GM13977 (cell line): ENCODE measurements at regions not wholly inside any gene's neighbourhood (a gene's known extent, or its start where the extent isn't known, plus 50 kb on each side); places are given as distances from the start of the nearest gene placed in this dataset.

Experiments used
- DNase-seq: peaks from one replicate; pipeline ENCODE4 v3.0.0; 2012; ENCODE audit warnings: low spot score
- in situ Hi-C: fragments of 300-500 bp; cut with MboI; formaldehyde crosslinking; loops from one replicate; pipeline ENCODE4 v1.12.0; 2022; ENCODE audit warnings: low sequenced_read_pairs, low pct_unique_long_range_greater_than_20kb, mixed read lengths, inconsistent platforms; ENCODE audit not compliant: unreplicated experiment
- TF ChIP-seq, protein P1 (sequence below): IDR thresholded peaks from 2 replicates; pipeline ENCODE4 v1.5.1; 2012; ENCODE audit warnings: mild to moderate bottlenecking, control low read depth; ENCODE audit not compliant: insufficient read depth; ENCODE audit errors: extremely low read depth, missing control alignments

DNA sequence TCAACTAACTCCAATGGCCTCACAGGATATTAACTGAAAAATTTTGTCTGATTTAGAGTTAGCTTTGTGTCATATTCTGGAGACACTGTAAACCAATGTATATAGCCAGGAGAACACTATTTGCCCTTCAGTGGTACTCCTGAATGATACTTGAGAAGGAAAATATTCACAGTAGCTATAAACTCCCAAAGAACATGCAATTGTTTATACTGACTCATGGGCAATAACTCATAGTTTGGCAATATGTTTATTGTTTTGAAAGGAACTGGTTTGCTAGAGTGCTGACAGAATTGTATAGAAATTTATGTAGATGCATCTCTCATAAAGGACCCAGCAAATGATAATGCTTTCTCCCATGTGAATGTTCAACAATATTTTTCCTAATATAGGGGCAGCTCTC is 537.6 kb downstream of the PLOD2 start:
- in situ Hi-C loops, result no loop called here
- no peak for DNase-seq
- TF ChIP-seq, protein P1, sequence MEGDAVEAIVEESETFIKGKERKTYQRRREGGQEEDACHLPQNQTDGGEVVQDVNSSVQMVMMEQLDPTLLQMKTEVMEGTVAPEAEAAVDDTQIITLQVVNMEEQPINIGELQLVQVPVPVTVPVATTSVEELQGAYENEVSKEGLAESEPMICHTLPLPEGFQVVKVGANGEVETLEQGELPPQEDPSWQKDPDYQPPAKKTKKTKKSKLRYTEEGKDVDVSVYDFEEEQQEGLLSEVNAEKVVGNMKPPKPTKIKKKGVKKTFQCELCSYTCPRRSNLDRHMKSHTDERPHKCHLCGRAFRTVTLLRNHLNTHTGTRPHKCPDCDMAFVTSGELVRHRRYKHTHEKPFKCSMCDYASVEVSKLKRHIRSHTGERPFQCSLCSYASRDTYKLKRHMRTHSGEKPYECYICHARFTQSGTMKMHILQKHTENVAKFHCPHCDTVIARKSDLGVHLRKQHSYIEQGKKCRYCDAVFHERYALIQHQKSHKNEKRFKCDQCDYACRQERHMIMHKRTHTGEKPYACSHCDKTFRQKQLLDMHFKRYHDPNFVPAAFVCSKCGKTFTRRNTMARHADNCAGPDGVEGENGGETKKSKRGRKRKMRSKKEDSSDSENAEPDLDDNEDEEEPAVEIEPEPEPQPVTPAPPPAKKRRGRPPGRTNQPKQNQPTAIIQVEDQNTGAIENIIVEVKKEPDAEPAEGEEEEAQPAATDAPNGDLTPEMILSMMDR, result no peak

DNA sequence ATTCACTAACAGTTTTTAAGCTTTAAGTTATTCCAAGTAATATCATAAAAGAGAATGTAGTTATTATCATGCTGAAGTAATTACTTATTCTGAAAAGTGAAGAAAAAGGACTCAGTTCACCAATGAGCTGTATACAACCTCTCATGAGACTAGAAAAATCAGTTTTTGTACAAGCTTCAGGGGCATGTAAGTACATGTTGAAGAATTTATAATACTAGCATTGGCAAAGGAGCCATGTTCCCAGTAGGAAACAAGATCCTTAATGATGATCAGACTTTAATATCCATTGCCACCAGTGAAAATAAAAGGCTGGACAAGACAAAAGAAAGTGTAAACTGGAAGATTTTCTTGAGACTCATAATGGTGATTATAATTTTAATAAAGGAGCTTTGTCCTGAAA is 532.8 kb downstream of the PLOD2 start:
- in situ Hi-C loops, result no loop called here
- TF ChIP-seq, protein P1, result no peak
- DNase-seq, result no peak

DNA sequence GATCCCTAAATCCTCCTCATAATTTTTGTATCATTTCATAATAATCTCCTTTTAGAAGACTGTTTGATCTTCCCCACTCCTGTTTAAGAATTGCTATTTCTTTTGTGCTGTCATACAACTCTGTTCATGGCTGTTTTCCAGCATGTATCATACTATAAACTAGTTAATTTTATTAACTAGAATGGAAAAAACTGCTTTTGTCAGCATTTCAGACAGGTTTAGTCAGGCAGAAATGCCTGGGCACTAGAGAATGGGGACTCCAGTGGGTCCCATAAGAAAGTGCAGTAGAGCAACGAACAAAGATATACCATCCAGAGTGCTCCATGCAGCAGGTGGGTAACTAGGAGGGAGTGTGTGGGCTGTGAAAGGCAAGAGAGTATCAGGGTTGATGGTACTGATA is 523.9 kb downstream of the PLOD2 start:
- no peak for DNase-seq
- TF ChIP-seq, protein P1, result no peak
- in situ Hi-C loops, result no loop called here

DNA sequence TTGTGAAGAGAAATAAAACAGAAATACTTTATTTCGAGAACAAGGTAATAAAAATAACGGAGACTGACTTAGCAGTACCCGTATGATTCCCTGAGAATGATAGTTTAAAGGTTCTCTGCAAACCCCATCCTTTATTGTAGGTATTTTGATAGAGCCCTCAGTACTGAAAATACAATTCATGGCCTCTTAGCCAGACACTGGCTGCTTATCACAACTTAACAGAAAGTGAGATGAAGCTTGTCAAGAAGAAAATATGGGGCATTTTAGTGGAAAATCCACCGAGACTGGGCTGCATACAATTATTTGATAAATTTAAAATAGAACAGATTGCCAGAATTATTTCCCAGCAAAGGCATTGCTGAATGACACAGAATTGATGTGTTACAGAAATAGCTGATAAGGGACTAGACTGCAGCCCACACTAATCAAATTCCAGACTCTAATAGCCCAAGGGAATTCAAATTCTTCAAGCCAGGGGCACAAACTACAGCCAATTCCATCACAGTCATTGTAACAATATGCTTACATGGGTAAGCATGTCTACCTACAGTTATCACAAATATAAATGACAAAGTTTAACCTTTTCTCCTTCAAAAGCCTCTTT is 521.9 kb downstream of the PLOD2 start:
- DNase-seq, result no peak
- TF ChIP-seq, protein P1, result no peak
- in situ Hi-C loops, result no loop called here

DNA sequence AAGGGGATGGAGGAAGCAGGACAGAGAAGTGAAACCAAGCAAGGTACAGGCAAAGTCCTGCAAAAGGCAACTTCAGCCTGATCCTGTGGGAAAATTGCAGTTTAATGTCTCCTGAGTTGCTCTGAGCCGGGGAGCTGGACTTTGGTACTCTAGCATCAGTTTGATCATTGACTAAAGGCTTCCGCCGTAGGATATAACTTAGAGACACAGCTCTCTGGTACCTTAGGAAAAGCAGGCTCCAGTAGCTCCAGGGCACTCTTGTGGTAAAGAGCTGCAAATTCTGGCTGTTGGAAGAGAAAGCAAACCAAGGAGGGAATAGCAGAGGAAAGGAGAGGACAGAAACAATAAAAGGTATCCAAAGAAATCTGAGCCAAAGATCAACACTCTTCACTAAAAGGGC is 521.1 kb downstream of the PLOD2 start:
- no peak for DNase-seq
- in situ Hi-C loops, result no loop called here

DNA sequence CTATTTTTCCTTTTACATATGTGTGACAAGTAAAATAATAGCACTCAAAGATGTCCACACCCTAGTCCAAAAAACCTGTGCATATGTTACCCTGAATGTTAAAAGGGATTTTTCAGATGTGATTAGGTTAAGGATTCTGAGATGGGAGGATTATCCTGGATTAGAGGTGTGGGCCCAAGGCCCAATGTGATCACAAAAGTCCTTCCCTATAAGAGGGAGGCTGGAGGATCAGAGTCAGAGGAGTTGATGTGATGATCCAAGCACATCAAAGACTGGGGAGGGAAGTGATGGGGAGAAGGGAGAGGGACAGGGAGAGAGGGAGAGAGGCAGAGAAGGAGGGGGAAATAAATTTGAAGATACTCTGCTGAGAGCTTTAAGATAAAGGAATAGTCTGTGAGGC is 512.6 kb downstream of the PLOD2 start:
- in situ Hi-C loops, result no loop called here
- no peak for DNase-seq

More for the DNA sequence above, 521.1 kb downstream of the PLOD2 start:
- TF ChIP-seq, protein P1, result no peak

More for the DNA sequence above, 512.6 kb downstream of the PLOD2 start:
- TF ChIP-seq, protein P1, result no peak
